K562 (cell line): ENCODE measurements at regions not wholly inside any gene's neighbourhood (a gene's known extent, or its start where the extent isn't known, plus 50 kb on each side); places are given as distances from the start of the nearest gene placed in this dataset.

ENCODE experiments used
- ATAC-seq: fragments of 200-7000 bp; cut with Tn5 transposase; 3 replicates; pipeline ENCODE4 v1.9.1; 2020; ENCODE audit warnings: moderate library complexity
- BruUV-seq: library from RNA; stranded (reverse); fragments of 400-500 nt; replicated peaks from 2 replicates; lab custom pipeline; 2021; lab: Mats Ljungman, UMichigan
- CTCF ChIA-PET: fragments of 300-600 bp; formaldehyde crosslinking; extraction: SDS; loops from one replicate; lab custom pipeline; 2021; ENCODE audit warnings: low intra/inter-chr PET ratio; lab: Yijun Ruan, JAX
- POLR2A ChIA-PET: fragments of 300-600, 350-650 bp; sonication (Branson Sonifier 250); formaldehyde crosslinking; extraction: SDS; loops from one replicate; lab custom pipeline; 2021; ENCODE audit warnings: antibody characterized with exemption, inconsistent platforms; lab: Yijun Ruan, JAX
- DNase-seq, 4 experiments: peaks; one replicate each; pipeline versions ENCODE4 v3.0.0 to v3.0.0-alpha.2; 2011 to 2018; ENCODE audit warnings: low spot score in 3 of 4, mixed read lengths in 3 of 4; ENCODE audit errors: extremely low read depth in 1 of 4
- FAIRE-seq: peaks from 2 replicates; lab custom pipeline; 2011; peaks lifted over from hg19 to GRCh38; lab: Jason Lieb, UNC
- H2AFZ ChIP-seq: 2 replicates; pipeline ENCODE4 v1.6.0; 2011; ENCODE audit warnings: low read depth, low read length, control low read depth, inconsistent platforms
- H3K27ac ChIP-seq: fragments of 200-600 bp; 3 replicates; pipeline ENCODE4 v1.8.0; 2011; ENCODE audit warnings: low read depth, mild to moderate bottlenecking, control low read depth, inconsistent platforms, low read length, moderate library complexity, mixed read lengths; ENCODE audit errors: extremely low read depth
- H3K27me3 ChIP-seq, 2 experiments: fragments of 300-600 bp in 1 of 2; 2 replicates in 1 of 2; 3 replicates in 1 of 2; pipeline versions ENCODE4 v1.6.0 to v1.8.0; 2011; ENCODE audit warnings: inconsistent platforms in 2 of 2, low read length in 2 of 2, mild to moderate bottlenecking in 1 of 2, mixed read lengths in 1 of 2, moderate library complexity in 1 of 2; ENCODE audit not compliant: control insufficient read depth in 2 of 2, insufficient read depth in 2 of 2
- H3K36me3 ChIP-seq: fragments of 300-600 bp; 3 replicates; pipeline ENCODE4 v1.8.0; 2011; ENCODE audit warnings: mild to moderate bottlenecking, low read length, inconsistent platforms; ENCODE audit not compliant: control insufficient read depth, insufficient read depth
- H3K4me1 ChIP-seq, 2 experiments: fragments of 200-600 bp in 1 of 2; replicated peaks in 1 of 2; 2 replicates in 1 of 2; 3 replicates in 1 of 2; pipeline versions ENCODE4 v1.5.1 to v1.8.0; 2011; ENCODE audit warnings: inconsistent platforms in 2 of 2, low read length in 2 of 2, mild to moderate bottlenecking in 1 of 2, mixed read lengths in 1 of 2, moderate library complexity in 1 of 2; ENCODE audit not compliant: control insufficient read depth in 2 of 2, insufficient read depth in 2 of 2
- H3K4me2 ChIP-seq: 2 replicates; pipeline ENCODE4 v1.6.1; 2011; ENCODE audit warnings: low read length, control low read depth, inconsistent platforms, mixed read lengths; ENCODE audit not compliant: insufficient read depth
- H3K4me3 ChIP-seq: fragments of 200-600 bp; sonication (generic), shearing (Covaris generic); 2 replicates; pipeline ENCODE4 v1.5.1; 2016; ENCODE audit warnings: control low read depth, inconsistent platforms
- H3K79me2 ChIP-seq: fragments of 200-600 bp; 3 replicates; pipeline ENCODE4 v1.8.0; 2011; ENCODE audit warnings: low read length, inconsistent platforms; ENCODE audit not compliant: control insufficient read depth, insufficient read depth
- H3K9ac ChIP-seq, 2 experiments: 2 replicates each; pipeline versions ENCODE4 v1.6.0 to v1.6.1; 2011; ENCODE audit warnings: low read depth in 2 of 2, low read length in 2 of 2, control low read depth in 1 of 2, inconsistent platforms in 1 of 2, mild to moderate bottlenecking in 1 of 2, mixed read lengths in 1 of 2; ENCODE audit not compliant: insufficient read depth in 1 of 2
- H3K9me1 ChIP-seq: one replicate; pipeline ENCODE4 v1.6.0; 2011; ENCODE audit warnings: inconsistent platforms, mild to moderate bottlenecking, low read length, moderate library complexity; ENCODE audit not compliant: control insufficient read depth, insufficient read depth
- H3K9me3 ChIP-seq: replicated peaks from 2 replicates; pipeline ENCODE4 v1.5.1; 2011; ENCODE audit warnings: low read depth, low read length, inconsistent platforms; ENCODE audit not compliant: control insufficient read depth, insufficient read depth
- H4K20me1 ChIP-seq: replicated peaks from 2 replicates; pipeline ENCODE4 v1.6.1; 2011; ENCODE audit warnings: low read length, inconsistent platforms, mixed read lengths; ENCODE audit not compliant: control insufficient read depth, insufficient read depth
- E2F4 ChIP-seq: sonication (generic); formaldehyde crosslinking; IDR thresholded peaks from 2 replicates; pipeline ENCODE4 v1.8.0; 2022; ENCODE audit warnings: mild to moderate bottlenecking, low read depth, missing genetic modification reagents
- GABPB1 ChIP-seq: sonication (generic); formaldehyde crosslinking; IDR thresholded peaks from 2 replicates; pipeline ENCODE4 v1.8.0; 2022; ENCODE audit warnings: mild to moderate bottlenecking, missing genetic modification reagents
- HMGXB4 ChIP-seq: sonication (generic); formaldehyde crosslinking; IDR thresholded peaks from 2 replicates; pipeline ENCODE4 v1.8.1; 2023; ENCODE audit warnings: mild to moderate bottlenecking, missing genetic modification reagents
- JUND ChIP-seq, 2 experiments: IDR thresholded peaks; 2 replicates in 1 of 2; 3 replicates in 1 of 2; pipeline ENCODE4 v1.6.1; 2011; ENCODE audit warnings: borderline replicate concordance in 2 of 2, low read depth in 2 of 2, low read length in 2 of 2, improper control_type of control experiment in 1 of 2, missing biosample characterization in 1 of 2, missing genetic modification characterization in 1 of 2, missing genetic modification reagents in 1 of 2
- NBN ChIP-seq: fragments of 450-650 bp; IDR thresholded peaks from 2 replicates; pipeline ENCODE4 v1.6.1; 2016; ENCODE audit warnings: low read depth, mild to moderate bottlenecking
- TOE1 ChIP-seq, 2 experiments: fragments of 450-650 bp in 1 of 2; sonication (generic) in 1 of 2; formaldehyde crosslinking in 1 of 2; IDR thresholded peaks; 2 replicates each; pipeline versions ENCODE4 v1.7.1 to v1.8.0; 2016 to 2022; ENCODE audit warnings: borderline replicate concordance in 2 of 2, mild to moderate bottlenecking in 2 of 2, antibody characterized with exemption in 1 of 2, inconsistent platforms in 1 of 2, low read depth in 1 of 2, missing genetic modification reagents in 1 of 2, moderate library complexity in 1 of 2
- TRIM28 ChIP-seq: fragments of 450-650 bp; IDR thresholded peaks from 2 replicates; pipeline ENCODE4 v1.6.1; 2017
- ZC3H8 ChIP-seq: fragments of 450-650 bp; IDR thresholded peaks from 2 replicates; pipeline ENCODE4 v1.6.1; 2017
- ZFX ChIP-seq: sonication (generic); formaldehyde crosslinking; IDR thresholded peaks from 2 replicates; pipeline ENCODE4 v1.8.0; 2022; ENCODE audit warnings: mild to moderate bottlenecking, missing genetic modification reagents, moderate library complexity
- ZKSCAN1 ChIP-seq: fragments of 150-350 bp; IDR thresholded peaks from 2 replicates; pipeline ENCODE4 v1.6.1; 2016; ENCODE audit warnings: low read depth, low read length
- ZNF436 ChIP-seq: fragments of 250-450, 450-650 bp; sonication (Bioruptor Pico); formaldehyde crosslinking; IDR thresholded peaks from 2 replicates; pipeline ENCODE4 v1.7.0; 2020; ENCODE audit warnings: mild to moderate bottlenecking
- ZNF695 ChIP-seq: fragments of 450-650 bp; formaldehyde crosslinking; IDR thresholded peaks from 2 replicates; pipeline ENCODE4 v1.4.0; 2020; ENCODE audit warnings: mild to moderate bottlenecking, moderate library complexity
- WGBS: fragments of 100-300 bp; shearing (Covaris generic); methylation state at CpG from one replicate; pipeline ENCODE4 v1.1.6; 2016; ENCODE audit warnings: low coverage, mixed read lengths; ENCODE audit not compliant: insufficient coverage; ENCODE audit errors: missing lambda C conversion rate; 5-methylcytosine and 5-hydroxymethylcytosine counted together
- in situ Hi-C: fragments of 300-500 bp; cut with MboI; formaldehyde crosslinking; loops from 4 replicates; pipeline ENCODE4 v1.15.0; 2018; ENCODE audit warnings: inconsistent platforms, mixed read lengths
- intact Hi-C: fragments of 100-400 bp; cut with micrococcal nuclease; formaldehyde crosslinking; loops from 2 replicates; pipeline ENCODE4 v1.14.2; 2022
- TF ChIP-seq, protein P1 (sequence below): fragments of 250-450 bp; sonication (Bioruptor Pico); IDR thresholded peaks from 2 replicates; pipeline ENCODE4 v1.8.0; 2021; ENCODE audit warnings: moderate library complexity, mild to moderate bottlenecking, inconsistent platforms
- TF ChIP-seq, protein P2 (sequence below), 2 experiments: fragments of 200-800 bp in 1 of 2; sonication (Bioruptor generic) in 1 of 2; sonication (generic) in 1 of 2; formaldehyde crosslinking in 1 of 2; IDR thresholded peaks in 1 of 2; conservative IDR thresholded peaks in 1 of 2; 2 replicates each; pipeline versions ENCODE4 v1.5.0 to v1.6.1; 2016 to 2020; ENCODE audit warnings: missing compliant biosample characterization in 1 of 2, missing genetic modification characterization in 1 of 2, missing genetic modification reagents in 1 of 2
- TF ChIP-seq, protein P3 (sequence below): fragments of 450-650 bp; IDR thresholded peaks from 2 replicates; pipeline ENCODE4 v1.6.1; 2016; ENCODE audit warnings: antibody characterized with exemption

DNA sequence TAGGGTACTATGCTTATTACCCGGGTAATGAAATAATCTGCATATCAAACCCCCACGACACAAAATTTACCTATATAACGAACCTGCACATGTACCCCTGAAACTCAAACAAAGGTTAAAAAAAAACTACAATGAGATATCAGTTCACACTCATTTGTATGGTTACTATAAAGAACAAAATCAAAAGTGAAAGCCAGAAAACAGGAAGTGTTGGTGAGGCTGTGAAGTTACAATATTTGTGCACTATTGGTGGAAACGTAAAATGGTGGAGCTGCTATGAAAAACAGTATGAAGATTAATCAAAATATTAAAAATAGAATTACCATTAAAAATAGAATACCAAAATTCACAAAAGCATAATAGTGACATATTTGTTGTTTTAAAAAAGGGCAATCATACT is 128.9 kb downstream of the ZIC1 start:
- WGBS, result 0% methylated on average over 4 of the region's 4 CpGs
- Histone ChIP-seq H3K9me1 (no peaks in the 10 kb centered on the region), H3K9ac (no peak overlapping the region), H4K20me1 (no peaks in the 10 kb centered on the region), H3K36me3 (no peaks in the 10 kb centered on the region), H3K27me3 (no peaks in the 10 kb centered on the region), H3K4me2 (no peak overlapping the region), H2AFZ (no peak overlapping the region), H3K9me3 (no peaks in the 10 kb centered on the region), H3K4me1 (no peaks in the 10 kb centered on the region), H3K4me3 (no peak overlapping the region), H3K79me2 (no peaks in the 10 kb centered on the region), H3K27ac (no peak overlapping the region)
- intact Hi-C loops, result no loop called here
- FAIRE-seq (no peak), DNase-seq (no peak), ATAC-seq (no peak)
- no TSS peak for BruUV-seq
- POLR2A ChIA-PET, result no interaction called here
- in situ Hi-C loops, result no loop called here
- CTCF ChIA-PET, result no interaction called here
- TF ChIP-seq ZC3H8 (no peak), JUND (IDR thresholded peaks at IDR 0.05; ENCODE audit: borderline replicate concordance, low read depth, low read length) (no peak), JUND (tag; IDR thresholded peaks at IDR 0.05; ENCODE audit: borderline replicate concordance, low read depth, low read length) (no peak), E2F4 (CRISPR knock-in tag) (no peak), NBN (no peak), HMGXB4 (CRISPR knock-in tag) (no peak), ZNF695 (CRISPR knock-in tag) (no peak), ZKSCAN1 (no peak), GABPB1 (CRISPR knock-in tag) (no peak), ZFX (CRISPR knock-in tag) (no peak), ZNF436 (CRISPR knock-in tag) (no peak), TOE1 (IDR thresholded peaks at IDR 0.05; ENCODE audit: borderline replicate concordance) (no peak), TOE1 (CRISPR knock-in tag; IDR thresholded peaks at IDR 0.05; ENCODE audit: borderline replicate concordance, low read depth) (no peak), TRIM28 (no peak)
- TF ChIP-seq, protein P1, sequence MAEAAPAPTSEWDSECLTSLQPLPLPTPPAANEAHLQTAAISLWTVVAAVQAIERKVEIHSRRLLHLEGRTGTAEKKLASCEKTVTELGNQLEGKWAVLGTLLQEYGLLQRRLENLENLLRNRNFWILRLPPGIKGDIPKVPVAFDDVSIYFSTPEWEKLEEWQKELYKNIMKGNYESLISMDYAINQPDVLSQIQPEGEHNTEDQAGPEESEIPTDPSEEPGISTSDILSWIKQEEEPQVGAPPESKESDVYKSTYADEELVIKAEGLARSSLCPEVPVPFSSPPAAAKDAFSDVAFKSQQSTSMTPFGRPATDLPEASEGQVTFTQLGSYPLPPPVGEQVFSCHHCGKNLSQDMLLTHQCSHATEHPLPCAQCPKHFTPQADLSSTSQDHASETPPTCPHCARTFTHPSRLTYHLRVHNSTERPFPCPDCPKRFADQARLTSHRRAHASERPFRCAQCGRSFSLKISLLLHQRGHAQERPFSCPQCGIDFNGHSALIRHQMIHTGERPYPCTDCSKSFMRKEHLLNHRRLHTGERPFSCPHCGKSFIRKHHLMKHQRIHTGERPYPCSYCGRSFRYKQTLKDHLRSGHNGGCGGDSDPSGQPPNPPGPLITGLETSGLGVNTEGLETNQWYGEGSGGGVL, result no peak
- TF ChIP-seq, protein P2, sequence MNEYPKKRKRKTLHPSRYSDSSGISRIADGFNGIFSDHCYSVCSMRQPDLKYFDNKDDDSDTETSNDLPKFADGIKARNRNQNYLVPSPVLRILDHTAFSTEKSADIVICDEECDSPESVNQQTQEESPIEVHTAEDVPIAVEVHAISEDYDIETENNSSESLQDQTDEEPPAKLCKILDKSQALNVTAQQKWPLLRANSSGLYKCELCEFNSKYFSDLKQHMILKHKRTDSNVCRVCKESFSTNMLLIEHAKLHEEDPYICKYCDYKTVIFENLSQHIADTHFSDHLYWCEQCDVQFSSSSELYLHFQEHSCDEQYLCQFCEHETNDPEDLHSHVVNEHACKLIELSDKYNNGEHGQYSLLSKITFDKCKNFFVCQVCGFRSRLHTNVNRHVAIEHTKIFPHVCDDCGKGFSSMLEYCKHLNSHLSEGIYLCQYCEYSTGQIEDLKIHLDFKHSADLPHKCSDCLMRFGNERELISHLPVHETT (CRISPR knock-in tag; conservative IDR thresholded peaks at IDR 0.05 in 1 of 2, IDR thresholded peaks at IDR 0.05 in 1 of 2), result no peak
- TF ChIP-seq, protein P3, sequence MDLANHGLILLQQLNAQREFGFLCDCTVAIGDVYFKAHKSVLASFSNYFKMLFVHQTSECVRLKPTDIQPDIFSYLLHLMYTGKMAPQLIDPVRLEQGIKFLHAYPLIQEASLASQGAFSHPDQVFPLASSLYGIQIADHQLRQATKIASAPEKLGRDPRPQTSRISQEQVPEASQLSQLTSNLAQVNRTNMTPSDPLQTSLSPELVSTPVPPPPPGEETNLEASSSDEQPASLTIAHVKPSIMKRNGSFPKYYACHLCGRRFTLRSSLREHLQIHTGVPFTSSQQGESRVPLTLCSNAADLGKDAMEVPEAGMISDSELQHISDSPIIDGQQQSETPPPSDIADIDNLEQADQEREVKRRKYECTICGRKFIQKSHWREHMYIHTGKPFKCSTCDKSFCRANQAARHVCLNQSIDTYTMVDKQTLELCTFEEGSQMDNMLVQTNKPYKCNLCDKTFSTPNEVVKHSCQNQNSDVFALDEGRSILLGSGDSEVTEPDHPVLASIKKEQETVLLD, result no peak
